WERI-Rb-1 (cell line): ENCODE measurements at regions not wholly inside any gene's neighbourhood (a gene's known extent, or its start where the extent isn't known, plus 50 kb on each side); places are given as distances from the start of the nearest gene placed in this dataset.

Experiments used
- DNase-seq: peaks from one replicate; pipeline ENCODE4 v3.0.0-alpha.2; 2020
- H3K27ac ChIP-seq: fragments of 250-450 bp; sonication (Bioruptor Pico); 2 replicates; pipeline ENCODE4 v1.5.1; 2020; ENCODE audit warnings: mild to moderate bottlenecking, moderate library complexity
- H3K27me3 ChIP-seq: fragments of 250-450 bp; sonication (Bioruptor Pico); 2 replicates; pipeline ENCODE4 v1.5.1; 2021; ENCODE audit warnings: mild to moderate bottlenecking, low read depth, moderate library complexity; ENCODE audit not compliant: insufficient read depth, severe bottlenecking
- H3K36me3 ChIP-seq: fragments of 250-450 bp; sonication (Bioruptor Pico); 2 replicates; pipeline ENCODE4 v1.5.1; 2020; ENCODE audit warnings: mild to moderate bottlenecking, moderate library complexity
- H3K4me3 ChIP-seq: 2 replicates; pipeline ENCODE4 v1.5.1; 2011; ENCODE audit warnings: low read depth, mild to moderate bottlenecking, control low read depth, low read length
- H3K9me3 ChIP-seq: fragments of 250-450 bp; sonication (Bioruptor Pico); 2 replicates; pipeline ENCODE4 v1.5.1; 2021; ENCODE audit warnings: mild to moderate bottlenecking, moderate library complexity; ENCODE audit not compliant: severe bottlenecking
- TF ChIP-seq, protein P1 (sequence below): IDR thresholded peaks from 2 replicates; pipeline ENCODE4 v1.5.1; 2011; ENCODE audit warnings: low read depth, mild to moderate bottlenecking, control low read depth, inconsistent platforms, low read length

DNA sequence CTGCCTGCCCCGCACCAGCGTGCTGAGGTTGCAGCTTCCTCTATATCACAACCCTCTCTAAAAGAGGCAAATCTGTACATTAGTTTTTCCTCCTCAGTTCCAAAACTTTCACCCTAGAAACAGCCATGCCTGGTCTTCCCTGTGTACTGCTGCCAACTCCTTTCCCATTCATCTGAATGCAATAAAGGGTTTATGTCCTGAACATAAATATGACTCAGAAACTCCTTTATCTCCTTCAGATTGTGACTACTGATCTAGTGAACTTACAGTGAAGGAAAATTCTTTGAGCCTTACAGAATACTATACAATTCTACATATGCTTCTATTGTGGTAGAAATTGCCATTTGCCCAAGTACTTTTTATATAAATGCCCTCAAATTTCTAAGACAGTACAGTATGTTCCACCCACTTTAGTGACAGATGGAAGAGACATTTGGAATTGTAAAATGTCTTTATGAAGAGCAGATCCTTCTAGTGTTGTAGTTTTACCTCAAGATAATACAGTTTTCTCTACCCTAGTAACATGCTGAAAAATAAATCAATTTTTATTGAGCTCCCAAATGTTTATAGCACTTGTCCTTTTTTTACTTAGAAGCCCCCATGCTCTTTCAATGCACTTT, 345.1 kb upstream of the SNX7 start:
- no peaks in the 10 kb centered on the region for H3K27me3 ChIP-seq
- no peaks in the 10 kb centered on the region for H3K36me3 ChIP-seq
- H3K27ac ChIP-seq = no peak overlapping the region
- DNase-seq = no peak
- TF ChIP-seq, protein P1, sequence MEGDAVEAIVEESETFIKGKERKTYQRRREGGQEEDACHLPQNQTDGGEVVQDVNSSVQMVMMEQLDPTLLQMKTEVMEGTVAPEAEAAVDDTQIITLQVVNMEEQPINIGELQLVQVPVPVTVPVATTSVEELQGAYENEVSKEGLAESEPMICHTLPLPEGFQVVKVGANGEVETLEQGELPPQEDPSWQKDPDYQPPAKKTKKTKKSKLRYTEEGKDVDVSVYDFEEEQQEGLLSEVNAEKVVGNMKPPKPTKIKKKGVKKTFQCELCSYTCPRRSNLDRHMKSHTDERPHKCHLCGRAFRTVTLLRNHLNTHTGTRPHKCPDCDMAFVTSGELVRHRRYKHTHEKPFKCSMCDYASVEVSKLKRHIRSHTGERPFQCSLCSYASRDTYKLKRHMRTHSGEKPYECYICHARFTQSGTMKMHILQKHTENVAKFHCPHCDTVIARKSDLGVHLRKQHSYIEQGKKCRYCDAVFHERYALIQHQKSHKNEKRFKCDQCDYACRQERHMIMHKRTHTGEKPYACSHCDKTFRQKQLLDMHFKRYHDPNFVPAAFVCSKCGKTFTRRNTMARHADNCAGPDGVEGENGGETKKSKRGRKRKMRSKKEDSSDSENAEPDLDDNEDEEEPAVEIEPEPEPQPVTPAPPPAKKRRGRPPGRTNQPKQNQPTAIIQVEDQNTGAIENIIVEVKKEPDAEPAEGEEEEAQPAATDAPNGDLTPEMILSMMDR = no peak
- no peaks in the 10 kb centered on the region for H3K9me3 ChIP-seq
- no peak overlapping the region for H3K4me3 ChIP-seq

DNA sequence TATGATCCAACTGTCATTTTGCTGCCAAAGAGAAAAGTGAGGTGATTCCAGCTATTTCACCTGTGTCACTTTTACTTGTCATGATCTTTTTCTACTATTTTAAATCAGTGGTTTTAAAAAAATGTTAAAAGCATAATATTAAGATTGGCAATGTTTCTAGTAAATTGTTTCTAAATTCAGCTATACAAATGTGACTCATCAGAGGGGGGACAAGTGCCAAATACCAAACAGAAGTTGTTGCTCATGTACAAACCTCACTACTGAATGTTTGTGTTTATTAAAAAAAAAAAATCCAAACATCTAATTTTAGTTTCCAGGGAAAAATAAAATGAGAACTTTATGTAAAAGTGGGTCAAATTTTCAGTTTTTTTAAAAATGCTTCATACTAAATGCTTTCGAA, 346.2 kb upstream of the SNX7 start:
- Histone ChIP-seq H3K27ac (no peak overlapping the region), H3K4me3 (no peak overlapping the region), H3K27me3 (no peaks in the 10 kb centered on the region), H3K9me3 (no peaks in the 10 kb centered on the region), H3K36me3 (no peaks in the 10 kb centered on the region)
- DNase-seq = no peak
- TF ChIP-seq, protein P1 = no peak

DNA sequence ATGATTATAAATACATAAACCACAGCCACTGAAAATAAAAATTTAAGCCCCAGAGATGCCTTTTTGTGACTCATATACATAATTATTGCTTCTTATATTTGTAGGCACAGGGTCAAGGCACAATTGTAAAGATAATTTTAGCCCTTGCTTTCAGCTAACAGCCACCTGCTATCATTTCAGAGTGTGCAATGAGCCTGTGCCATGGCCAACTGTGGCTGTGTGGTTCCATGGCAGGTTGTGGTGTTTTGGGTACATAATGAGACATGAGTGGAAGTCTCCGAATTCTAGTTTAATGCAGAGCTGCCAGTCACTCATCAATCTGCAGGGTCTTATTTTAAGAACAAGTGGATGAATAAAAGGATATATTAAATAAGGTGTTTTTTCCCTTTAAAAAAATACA, 346.9 kb upstream of the SNX7 start:
- Histone ChIP-seq H3K36me3 (no peaks in the 10 kb centered on the region), H3K27ac (no peak overlapping the region), H3K9me3 (no peaks in the 10 kb centered on the region), H3K27me3 (no peaks in the 10 kb centered on the region), H3K4me3 (no peak overlapping the region)
- TF ChIP-seq, protein P1 = no peak
- no peak for DNase-seq

DNA sequence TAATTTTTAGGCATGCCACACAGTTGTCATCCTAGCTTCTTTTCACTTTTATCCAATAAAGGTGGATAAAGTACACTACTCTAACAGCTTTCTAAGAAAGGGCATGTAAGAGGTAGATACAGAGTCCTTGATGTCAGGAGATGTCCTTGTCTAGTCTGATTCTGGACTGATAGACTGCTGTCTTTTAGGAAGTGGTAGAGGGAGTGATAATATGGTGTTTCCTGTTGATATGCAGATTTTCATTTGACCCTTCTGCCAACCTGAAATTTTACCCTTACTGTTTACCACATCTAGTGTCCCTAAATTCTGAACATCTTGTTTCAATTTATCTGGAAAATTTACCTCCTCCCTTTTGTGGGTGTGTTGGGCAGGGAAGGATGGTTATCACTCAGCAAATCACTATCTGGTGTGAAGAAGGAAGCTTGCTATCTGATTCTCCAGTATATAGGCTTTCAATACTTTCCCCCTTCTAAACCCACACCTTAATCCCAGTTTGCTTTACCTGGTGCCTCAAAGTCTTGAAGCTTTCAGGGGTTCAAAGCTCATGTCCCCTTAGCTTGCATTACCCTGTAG, 354.9 kb upstream of the SNX7 start:
- no peaks in the 10 kb centered on the region for H3K27me3 ChIP-seq
- no peaks in the 10 kb centered on the region for H3K36me3 ChIP-seq
- H3K4me3 ChIP-seq = no peak overlapping the region
- TF ChIP-seq, protein P1 = no peak
- no peaks in the 10 kb centered on the region for H3K9me3 ChIP-seq
- DNase-seq = no peak
- H3K27ac ChIP-seq = no peak overlapping the region

DNA sequence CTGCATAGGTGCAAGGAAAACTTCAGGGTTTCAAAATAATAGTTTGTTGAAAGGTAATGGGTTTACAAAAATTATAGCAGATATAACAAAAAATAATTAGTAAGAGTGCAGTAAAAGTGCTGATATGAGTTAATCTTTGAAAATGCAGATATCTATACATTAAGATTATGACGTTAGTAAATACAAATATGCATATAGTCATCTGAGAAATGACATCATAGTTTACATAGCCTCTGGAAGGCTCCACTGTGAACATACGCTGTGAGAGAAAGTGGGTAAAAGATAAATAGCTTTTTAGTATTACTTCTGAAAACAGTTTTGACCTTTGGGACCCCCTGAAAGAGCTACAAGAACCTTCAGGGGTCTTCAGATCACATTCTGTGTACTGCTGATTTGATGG, 356.2 kb upstream of the SNX7 start:
- Histone ChIP-seq H3K27me3 (no peaks in the 10 kb centered on the region), H3K36me3 (no peaks in the 10 kb centered on the region), H3K9me3 (no peaks in the 10 kb centered on the region), H3K27ac (no peak overlapping the region), H3K4me3 (no peak overlapping the region)
- DNase-seq = no peak
- TF ChIP-seq, protein P1 = no peak

DNA sequence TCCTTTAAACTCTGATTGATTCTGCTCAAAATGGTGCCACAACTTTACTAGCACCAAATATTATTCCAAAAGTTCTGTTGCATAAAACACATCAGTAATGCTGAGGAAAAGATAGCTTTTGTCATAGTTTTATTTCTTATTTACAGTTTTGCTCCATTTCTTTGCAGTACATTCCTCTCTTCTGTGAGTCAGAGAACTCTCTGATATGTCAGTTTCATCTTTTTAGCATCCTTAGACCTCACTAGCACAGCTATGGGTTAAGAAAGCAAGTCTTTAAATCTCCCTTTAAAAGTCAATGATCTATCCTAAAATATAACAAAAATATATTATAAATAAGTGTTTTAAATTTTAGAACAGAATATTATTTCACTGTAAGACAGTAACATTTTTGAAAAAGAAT, 356.6 kb upstream of the SNX7 start:
- no peaks in the 10 kb centered on the region for H3K36me3 ChIP-seq
- no peak overlapping the region for H3K4me3 ChIP-seq
- TF ChIP-seq, protein P1 = no peak
- H3K27ac ChIP-seq = no peak overlapping the region
- DNase-seq = no peak
- no peaks in the 10 kb centered on the region for H3K9me3 ChIP-seq
- H3K27me3 ChIP-seq = no peaks in the 10 kb centered on the region
